ENCODE measurements at regions not wholly inside any gene's neighbourhood (a gene's known extent, or its start where the extent isn't known, plus 50 kb on each side); places are given as distances from the start of the nearest gene placed in this dataset.

- TF ChIP-seq EGR1 (IDR thresholded peaks at IDR 0.05) (no peak), TAF1 (IDR thresholded peaks at IDR 0.05; ENCODE audit: low read depth) (no peak), RAD21 (IDR thresholded peaks at IDR 0.05; ENCODE audit: low read depth) (no peak), ZBTB7A (IDR thresholded peaks at IDR 0.05; ENCODE audit: low read depth) (no peak), TEAD4 (IDR thresholded peaks at IDR 0.05) (no peak), CREB1 (IDR thresholded peaks at IDR 0.05; ENCODE audit: low read depth) (no peak), FOXM1 (IDR thresholded peaks at IDR 0.05; ENCODE audit: borderline replicate concordance, low read depth) (no peak), REST (IDR thresholded peaks at IDR 0.05; ENCODE audit: low read depth) (no peak), TCF12 (IDR thresholded peaks at IDR 0.05; ENCODE audit: low read depth) (no peak), CEBPB (IDR thresholded peaks at IDR 0.05) (no peak), USF1 (IDR thresholded peaks at IDR 0.05) (no peak), EP300 (IDR thresholded peaks at IDR 0.05; ENCODE audit: borderline replicate concordance) (no peak), NFIC (IDR thresholded peaks at IDR 0.05) (no peak), YY1 (IDR thresholded peaks at IDR 0.05; ENCODE audit: low read depth) (no peak)
- TF ChIP-seq, protein P1, sequence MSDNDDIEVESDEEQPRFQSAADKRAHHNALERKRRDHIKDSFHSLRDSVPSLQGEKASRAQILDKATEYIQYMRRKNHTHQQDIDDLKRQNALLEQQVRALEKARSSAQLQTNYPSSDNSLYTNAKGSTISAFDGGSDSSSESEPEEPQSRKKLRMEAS (IDR thresholded peaks at IDR 0.05), result no peak
Measured at GRCh38 chr11:111012491-111012890, 233.0 kb upstream of the POU2AF2 start.

DNA sequence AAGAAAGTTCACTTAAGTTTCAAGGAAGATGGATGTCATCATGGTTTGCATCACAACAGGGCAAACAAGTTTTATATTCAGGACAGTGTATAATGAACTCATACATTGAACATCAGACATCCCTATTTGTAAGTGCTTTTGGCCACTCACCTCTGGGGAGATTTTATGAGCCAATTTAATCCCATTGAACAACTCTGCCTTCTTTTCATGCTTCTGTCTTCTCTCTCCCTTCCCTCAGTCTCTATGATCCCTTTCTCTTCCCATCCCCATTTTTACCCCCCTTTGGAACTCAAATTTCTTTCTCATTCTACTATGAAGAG, 234.3 kb upstream of the POU2AF2 start:
- no peak for TF ChIP-seq RAD21 (IDR thresholded peaks at IDR 0.05; ENCODE audit: low read depth)

DNA sequence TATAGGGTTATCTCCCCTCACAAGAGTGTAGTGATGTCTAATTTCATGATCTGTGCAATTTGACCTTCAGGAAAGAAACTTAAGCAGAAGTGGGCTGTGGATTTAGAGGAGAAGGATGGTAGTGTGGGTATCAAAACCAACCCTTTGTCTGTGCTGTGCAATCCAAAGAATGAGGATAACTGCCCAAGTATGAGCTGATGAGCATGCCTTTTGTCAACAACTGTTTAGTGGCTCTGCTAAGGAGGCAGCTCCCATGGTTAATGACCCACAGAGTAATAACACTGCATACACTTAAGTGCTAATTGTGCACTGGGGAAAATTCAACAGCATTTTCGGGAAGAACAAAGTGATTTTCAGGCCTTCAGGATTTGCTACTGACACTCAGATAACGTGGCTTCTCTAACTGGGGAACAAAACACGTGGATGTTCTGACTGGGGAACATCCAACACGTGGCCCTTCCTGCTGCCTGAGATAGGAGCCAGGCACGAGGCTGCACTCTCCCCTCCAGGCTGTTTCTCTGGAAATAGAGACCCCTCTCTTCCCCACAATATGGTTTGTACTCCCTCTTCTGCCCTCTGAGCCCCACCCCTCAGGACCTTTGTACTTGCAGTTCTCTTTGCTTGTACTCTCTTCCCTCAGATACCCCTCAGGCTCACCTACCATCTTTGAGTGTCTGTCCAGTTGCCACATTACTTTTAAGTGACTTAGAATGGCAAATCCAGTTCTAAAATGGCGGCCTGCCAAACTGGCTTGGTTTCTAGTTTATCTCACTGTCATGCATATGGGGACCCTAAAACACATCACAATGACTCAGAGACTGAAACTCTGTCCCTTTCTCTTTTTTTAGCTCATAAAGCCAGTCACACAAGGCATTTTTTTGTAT, 234.9 kb upstream of the POU2AF2 start:
- no peak for TF ChIP-seq TCF12 (IDR thresholded peaks at IDR 0.05; ENCODE audit: low read depth)
- no peak for TF ChIP-seq CREB1 (IDR thresholded peaks at IDR 0.05; ENCODE audit: low read depth)
- TF ChIP-seq TEAD4 (IDR thresholded peaks at IDR 0.05), result no peak
- no peak for TF ChIP-seq TAF1 (IDR thresholded peaks at IDR 0.05; ENCODE audit: low read depth)
- TF ChIP-seq YY1 (IDR thresholded peaks at IDR 0.05; ENCODE audit: low read depth), result no peak
- no peak for TF ChIP-seq ZBTB7A (IDR thresholded peaks at IDR 0.05; ENCODE audit: low read depth)
- TF ChIP-seq RAD21 (IDR thresholded peaks at IDR 0.05; ENCODE audit: low read depth), result no peak
- no peak for TF ChIP-seq FOXM1 (IDR thresholded peaks at IDR 0.05; ENCODE audit: borderline replicate concordance, low read depth)
- no peak for TF ChIP-seq NFIC (IDR thresholded peaks at IDR 0.05)
- no peak for TF ChIP-seq EP300 (IDR thresholded peaks at IDR 0.05; ENCODE audit: borderline replicate concordance)
- TF ChIP-seq, protein P1 (IDR thresholded peaks at IDR 0.05), result no peak
- TF ChIP-seq USF1 (IDR thresholded peaks at IDR 0.05), result no peak

- TF ChIP-seq TAF1 (IDR thresholded peaks at IDR 0.05; ENCODE audit: low read depth), result no peak
- no peak for TF ChIP-seq USF1 (IDR thresholded peaks at IDR 0.05)
- no peak for TF ChIP-seq EGR1 (IDR thresholded peaks at IDR 0.05)
- no peak for TF ChIP-seq CREB1 (IDR thresholded peaks at IDR 0.05; ENCODE audit: low read depth)
- no peak for TF ChIP-seq FOXM1 (IDR thresholded peaks at IDR 0.05; ENCODE audit: borderline replicate concordance, low read depth)
- TF ChIP-seq, protein P1 (IDR thresholded peaks at IDR 0.05), result no peak
- no peak for TF ChIP-seq CEBPB (IDR thresholded peaks at IDR 0.05)
- TF ChIP-seq YY1 (IDR thresholded peaks at IDR 0.05; ENCODE audit: low read depth), result no peak
- no peak for TF ChIP-seq ZBTB7A (IDR thresholded peaks at IDR 0.05; ENCODE audit: low read depth)
- no peak for TF ChIP-seq TEAD4 (IDR thresholded peaks at IDR 0.05)
- no peak for TF ChIP-seq NFIC (IDR thresholded peaks at IDR 0.05)
- no peak for TF ChIP-seq RAD21 (IDR thresholded peaks at IDR 0.05; ENCODE audit: low read depth)
- no peak for TF ChIP-seq REST (IDR thresholded peaks at IDR 0.05; ENCODE audit: low read depth)
- TF ChIP-seq TCF12 (IDR thresholded peaks at IDR 0.05; ENCODE audit: low read depth), result no peak
- TF ChIP-seq EP300 (IDR thresholded peaks at IDR 0.05; ENCODE audit: borderline replicate concordance), result no peak
Measured at GRCh38 chr11:111006227-111006626, 239.3 kb upstream of the POU2AF2 start.

All from Ishikawa (cell line).